HG02973 (cell line): ENCODE measurements at regions not wholly inside any gene's neighbourhood (a gene's known extent, or its start where the extent isn't known, plus 50 kb on each side); places are given as distances from the start of the nearest gene placed in this dataset.

Source experiments
- ATAC-seq: cut with Tn5 transposase; IDR thresholded peaks from one replicate; pipeline ENCODE4 v1.9.1; 2021; ENCODE audit warnings: moderate library complexity; ENCODE audit not compliant: unreplicated experiment

GRCh38 chr4:126007142-126007541 is 692.4 kb downstream of the FAT4 start:
- ATAC-seq, result no peak

GRCh38 chr4:126012691-126013290 is 698.0 kb downstream of the FAT4 start:
- ATAC-seq, result no peak

- no peak for ATAC-seq
These were observed 703.5 kb downstream of the FAT4 start for GRCh38 chr4:126018274-126018673.

GRCh38 chr4:126023896-126024295 is 709.1 kb downstream of the FAT4 start:
- ATAC-seq, result no peak

- no peak for ATAC-seq
These were observed 712.8 kb downstream of the FAT4 start for GRCh38 chr4:126027601-126028000.

- no peak for ATAC-seq
These were observed 714.1 kb downstream of the FAT4 start for GRCh38 chr4:126028876-126029275.

GRCh38 chr4:126037231-126037630 is 722.5 kb downstream of the FAT4 start:
- ATAC-seq, result no peak

- no peak for ATAC-seq
These were observed 723.9 kb downstream of the FAT4 start for GRCh38 chr4:126038502-126039144.

GRCh38 chr4:126046081-126046614 is 731.4 kb downstream of the FAT4 start:
- no peak for ATAC-seq

GRCh38 chr4:126047114-126047513 is 732.4 kb downstream of the FAT4 start:
- no peak for ATAC-seq

- no peak for ATAC-seq
These were observed 737.1 kb downstream of the FAT4 start for GRCh38 chr4:126051689-126052424.

GRCh38 chr4:126056116-126056650 is 741.4 kb downstream of the FAT4 start:
- no peak for ATAC-seq

GRCh38 chr4:126057371-126057770 is 742.6 kb downstream of the FAT4 start:
- ATAC-seq, result no peak

GRCh38 chr4:126058596-126058995 is 743.8 kb downstream of the FAT4 start:
- no peak for ATAC-seq

- ATAC-seq, result no peak
These were observed 746.9 kb downstream of the FAT4 start for GRCh38 chr4:126061655-126062054.

- ATAC-seq, result no peak
These were observed 750.3 kb downstream of the FAT4 start for GRCh38 chr4:126065016-126065415.

- ATAC-seq, result no peak
These were observed 756.9 kb downstream of the FAT4 start for GRCh38 chr4:126071346-126072333.

GRCh38 chr4:126081336-126081735 is 766.6 kb downstream of the FAT4 start:
- no peak for ATAC-seq

- ATAC-seq, result no peak
These were observed 771.3 kb downstream of the FAT4 start for GRCh38 chr4:126086041-126086440.

GRCh38 chr4:126087101-126087500 is 772.3 kb downstream of the FAT4 start:
- no peak for ATAC-seq
